ENCODE measurements at regions not wholly inside any gene's neighbourhood (a gene's known extent, or its start where the extent isn't known, plus 50 kb on each side); places are given as distances from the start of the nearest gene placed in this dataset.

GRCh38 chr7:81606078-81606863 lies 163.6 kb downstream of the HGF start:
- no peak for TF ChIP-seq EP300 (IDR thresholded peaks at IDR 0.05)
- no peak for TF ChIP-seq CTCF (IDR thresholded peaks at IDR 0.05)

All from suprapubic skin (tissue), 3 donors.